Left ventricle myocardium superior (tissue), 1 donor: ENCODE measurements at regions not wholly inside any gene's neighbourhood (a gene's known extent, or its start where the extent isn't known, plus 50 kb on each side); places are given as distances from the start of the nearest gene placed in this dataset.

Source experiments
- ATAC-seq: fragments of 200-7000 bp; cut with Tn5 transposase; one replicate; pipeline ENCODE4 v1.9.1; 2020; ENCODE audit warnings: mild to moderate bottlenecking, moderate library complexity
- DNase-seq: peaks from one replicate; pipeline ENCODE4 v3.0.0-alpha.2; 2020
- intact Hi-C: fragments of 100-400 bp; cut with micrococcal nuclease; formaldehyde crosslinking; loops from one replicate; pipeline ENCODE4 v1.11.0; 2022
- donor health status: DM: no; HTN: yes; CAD: no; lungs with severe emphysema.

DNA sequence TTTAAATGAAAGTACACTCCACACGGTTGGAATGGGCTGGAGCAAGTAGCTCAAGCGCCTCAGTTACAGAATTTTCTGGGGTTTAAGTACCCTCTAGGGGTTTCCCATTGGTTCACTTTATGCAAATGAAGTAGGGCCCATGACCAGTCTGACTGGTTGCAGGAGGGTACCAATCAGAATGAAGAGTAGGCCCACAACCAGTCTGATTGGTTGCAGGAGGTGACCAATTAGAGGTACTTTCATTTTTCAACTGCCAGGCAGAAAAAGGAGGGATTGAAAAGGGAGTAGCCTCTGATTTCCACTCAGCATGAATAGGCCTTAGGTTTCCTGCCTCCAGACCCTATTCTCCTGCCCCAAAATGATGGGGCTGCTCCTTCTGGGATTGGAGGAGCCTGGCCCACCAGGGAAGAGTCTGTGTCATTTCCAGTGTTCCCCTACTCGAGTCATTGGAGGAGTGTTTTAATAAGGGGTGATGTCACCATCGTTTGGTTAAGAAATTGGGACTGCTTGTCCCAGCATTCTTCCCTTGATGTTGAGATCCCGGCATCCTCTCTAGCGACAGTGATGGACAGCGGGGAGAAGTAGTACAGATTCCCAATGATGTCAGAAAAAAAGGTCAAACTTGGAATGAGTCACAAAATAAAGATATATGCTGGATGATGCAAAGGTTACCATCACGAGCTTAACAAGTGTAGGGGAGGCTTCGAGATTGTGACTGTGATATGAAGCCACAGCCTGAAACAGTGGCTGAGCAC lies 210.4 kb downstream of the SH3BP4 start:
- no peak for DNase-seq
- intact Hi-C loops: no loop called here
- no peak for ATAC-seq

DNA sequence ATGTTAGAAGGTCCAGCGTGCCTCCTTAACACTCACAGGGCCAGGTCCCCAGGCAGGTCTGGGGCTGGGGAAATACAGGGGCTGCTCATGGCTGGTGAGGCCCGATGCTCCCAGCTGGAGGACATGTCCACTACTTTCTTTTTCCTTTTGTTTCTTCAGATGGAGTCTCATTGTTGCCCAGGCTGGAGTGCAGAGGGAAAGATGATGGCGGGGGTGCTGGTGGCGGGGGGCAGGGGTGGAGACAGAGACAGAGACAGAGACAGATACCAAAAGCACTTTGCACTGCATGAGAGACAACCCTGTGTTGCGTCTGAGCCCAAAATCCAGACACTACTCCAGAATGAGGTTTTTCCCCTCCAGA lies 211.0 kb downstream of the SH3BP4 start:
- intact Hi-C loops: no loop called here
- ATAC-seq (no peak), DNase-seq (no peak)

DNA sequence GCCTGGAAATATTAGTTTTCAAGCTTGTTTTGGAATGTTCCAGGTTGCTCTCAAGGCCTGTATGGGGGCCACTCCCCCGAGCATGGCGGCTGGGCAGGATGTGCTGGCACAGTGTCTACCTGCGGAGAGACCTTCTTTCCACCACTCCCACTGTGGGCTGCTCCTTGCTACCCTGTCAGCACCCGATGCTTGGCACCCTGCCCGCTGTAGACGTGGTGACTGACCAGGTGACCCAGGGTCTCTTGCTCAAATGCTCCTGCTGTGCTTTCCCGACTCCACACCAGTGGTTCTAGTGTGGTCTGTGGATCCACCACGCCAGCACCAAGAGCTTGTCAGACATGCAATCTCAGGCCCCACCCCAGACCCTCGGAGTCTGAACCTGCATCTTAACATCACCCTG lies 213.3 kb downstream of the SH3BP4 start:
- DNase-seq: no peak
- ATAC-seq: no peak
- intact Hi-C loops: no loop called here

DNA sequence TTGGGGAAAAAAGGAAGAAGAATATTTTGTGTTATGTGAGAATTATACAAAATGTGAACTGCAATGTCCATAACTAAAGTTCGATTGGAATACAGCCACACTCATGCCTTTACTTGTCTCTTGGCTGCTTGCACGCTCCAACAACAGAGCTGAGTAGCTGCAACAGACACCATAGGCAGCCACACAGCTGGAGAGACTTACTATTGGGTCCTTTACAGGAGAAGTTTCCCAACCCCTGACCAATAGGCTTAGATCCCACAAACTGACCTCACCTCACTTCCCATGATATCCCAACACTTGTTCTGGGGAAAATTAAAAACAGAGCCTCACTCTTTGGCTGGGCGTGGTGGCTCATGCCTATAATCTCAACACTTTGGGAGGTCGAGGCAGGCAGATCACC lies 213.8 kb downstream of the SH3BP4 start:
- intact Hi-C loops: no loop called here
- DNase-seq (no peak), ATAC-seq (no peak)

DNA sequence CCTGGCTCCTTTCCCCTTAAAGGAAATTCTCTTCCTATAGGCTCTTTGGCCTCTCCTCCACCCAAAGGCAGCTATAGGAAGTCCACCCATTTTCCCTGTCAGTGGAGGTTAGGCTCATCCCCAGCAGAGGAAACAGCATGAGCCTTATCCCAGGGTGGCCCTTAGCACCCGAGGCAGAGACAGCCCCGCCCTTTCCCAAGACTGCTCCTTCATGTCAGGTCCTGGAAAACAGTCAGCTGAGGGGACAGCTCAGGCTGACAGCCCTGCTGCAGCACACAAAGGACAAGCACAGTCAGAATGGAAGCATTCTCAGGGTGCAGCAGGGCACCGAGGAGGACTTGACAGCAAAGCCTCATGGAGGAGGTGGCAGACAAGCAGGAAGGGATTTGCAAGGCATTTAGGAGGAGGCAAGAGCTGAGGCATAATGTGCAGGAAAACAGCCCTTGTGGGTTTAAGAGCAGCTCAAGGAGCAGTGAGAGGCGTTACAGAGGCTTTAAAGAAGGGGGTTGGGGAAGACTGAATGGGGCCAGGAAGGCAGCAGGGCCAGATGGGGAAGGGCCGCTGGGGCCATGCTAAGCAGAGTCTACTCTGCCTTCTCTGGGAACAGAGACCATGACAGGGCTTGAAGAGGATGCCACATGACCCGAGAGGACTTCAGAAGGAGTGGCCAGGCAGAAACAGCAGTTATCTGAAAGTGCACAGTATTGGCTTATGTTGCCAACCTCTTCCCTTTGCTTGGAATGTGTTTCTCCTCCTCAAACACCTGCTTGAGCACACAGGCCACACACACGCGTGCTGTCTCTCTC lies 216.6 kb downstream of the SH3BP4 start:
- intact Hi-C loops: no loop called here
- DNase-seq (no peak), ATAC-seq (no peak)

DNA sequence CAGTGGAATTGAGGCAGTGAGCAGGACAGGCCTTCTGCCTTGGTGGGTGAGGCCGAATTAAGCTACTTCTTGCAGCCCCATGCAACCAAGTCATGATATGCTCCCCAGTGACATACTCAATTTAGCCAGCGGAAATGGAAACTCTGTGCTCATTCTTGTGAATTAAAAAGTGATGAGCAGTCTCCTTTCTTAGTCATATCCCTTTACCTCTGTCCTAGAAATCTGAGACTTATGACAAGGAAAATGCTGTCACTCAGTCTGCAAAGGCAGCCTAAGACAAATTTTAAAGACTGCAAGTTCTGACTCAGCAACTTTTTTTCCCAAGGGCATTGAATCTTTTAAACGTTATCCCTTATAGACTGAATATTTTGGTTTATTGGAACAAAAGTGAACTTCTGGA lies 218.2 kb downstream of the SH3BP4 start:
- ATAC-seq (no peak), DNase-seq (no peak)
- intact Hi-C loops: no loop called here

DNA sequence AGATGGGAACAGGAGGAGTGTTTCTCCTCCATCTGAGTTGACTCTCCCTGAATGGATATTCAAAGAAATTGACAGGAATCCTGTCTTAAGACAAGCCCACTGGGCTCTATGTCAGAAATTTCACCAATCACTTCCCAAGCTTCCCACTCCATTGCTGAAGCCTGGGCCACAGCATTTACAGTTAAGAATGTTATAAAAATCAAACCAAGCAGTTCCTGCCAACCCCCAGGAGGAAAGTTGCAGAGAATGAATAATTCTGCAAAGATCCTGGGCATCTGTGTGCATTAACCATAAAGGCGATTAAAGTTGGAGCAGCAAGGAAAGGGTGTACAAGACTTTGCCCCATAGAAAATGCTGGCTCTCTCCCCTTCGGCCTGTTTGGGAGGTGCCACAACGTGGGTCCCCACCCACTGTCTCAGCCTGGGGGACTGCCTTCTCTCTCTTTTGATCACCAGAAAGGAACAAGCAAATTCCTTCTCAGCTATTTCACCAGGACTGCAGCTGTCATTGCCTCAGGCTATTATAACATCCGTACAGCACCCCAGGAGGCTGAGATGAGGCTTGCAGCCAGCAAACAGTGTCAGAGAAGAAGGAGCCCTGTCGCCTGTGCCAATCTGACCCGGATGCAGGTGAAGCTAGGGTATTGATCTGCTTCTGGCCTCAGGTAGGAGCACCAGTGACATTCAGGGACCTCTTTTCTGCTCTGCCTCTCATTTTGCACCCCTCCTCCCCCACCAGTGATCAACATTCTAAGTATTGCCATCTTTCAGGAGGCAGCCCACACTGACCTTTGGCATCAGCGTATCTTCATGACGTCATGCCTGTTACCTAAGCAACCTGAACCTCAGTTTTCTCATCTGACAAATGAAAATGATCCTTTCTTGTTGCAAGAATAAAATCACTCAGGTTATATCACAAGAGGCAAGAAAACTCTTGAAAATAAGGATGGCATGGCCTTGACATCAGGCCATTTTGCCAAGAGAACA lies 219.0 kb downstream of the SH3BP4 start:
- DNase-seq: no peak
- intact Hi-C loops: no loop called here
- peak; percentile 64 for ATAC-seq

DNA sequence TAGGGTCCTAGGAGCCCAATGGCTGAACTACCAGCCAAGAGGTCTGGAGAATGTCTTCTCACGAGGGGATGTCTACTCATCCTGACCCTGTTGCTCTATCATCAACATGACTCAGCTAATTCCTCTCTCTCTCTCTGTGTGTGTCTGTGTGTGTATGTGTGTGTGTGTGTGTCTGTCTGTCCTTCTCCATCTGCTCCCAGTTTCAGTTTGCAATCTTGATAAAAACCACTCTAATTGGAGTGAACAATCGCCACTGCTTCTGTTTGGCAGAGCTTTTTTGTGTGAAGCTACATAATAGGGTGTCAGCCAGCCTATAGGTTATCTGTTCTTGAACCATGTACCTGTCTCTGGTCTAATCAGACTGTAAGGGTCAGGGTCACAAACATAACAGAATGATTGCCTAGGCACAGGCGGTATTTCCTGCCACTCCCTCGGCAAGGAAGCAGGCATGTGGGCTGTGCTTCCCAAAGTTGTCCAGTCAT lies 219.8 kb downstream of the SH3BP4 start:
- intact Hi-C loops: no loop called here
- ATAC-seq (no peak), DNase-seq (no peak)

DNA sequence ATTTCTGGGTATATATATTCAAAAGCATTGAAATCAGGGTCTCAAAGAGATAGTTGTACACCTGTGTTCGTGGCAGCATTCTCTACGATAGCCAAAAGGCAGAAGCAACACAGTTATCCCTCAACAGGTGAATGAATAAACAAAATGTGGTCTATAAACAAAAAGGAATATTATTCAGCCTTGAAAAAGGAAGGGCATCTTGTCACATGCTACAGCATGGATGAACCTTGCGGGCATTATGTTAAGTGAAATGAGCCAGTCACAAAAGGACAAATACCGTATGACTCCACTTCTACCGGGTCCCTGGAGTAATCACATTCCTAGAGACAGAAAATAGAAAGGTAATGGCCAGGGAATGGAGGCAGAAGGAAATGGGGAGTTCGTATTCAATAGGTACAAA lies 228.8 kb downstream of the SH3BP4 start:
- DNase-seq (no peak), ATAC-seq (no peak)
- intact Hi-C loops: no loop called here

DNA sequence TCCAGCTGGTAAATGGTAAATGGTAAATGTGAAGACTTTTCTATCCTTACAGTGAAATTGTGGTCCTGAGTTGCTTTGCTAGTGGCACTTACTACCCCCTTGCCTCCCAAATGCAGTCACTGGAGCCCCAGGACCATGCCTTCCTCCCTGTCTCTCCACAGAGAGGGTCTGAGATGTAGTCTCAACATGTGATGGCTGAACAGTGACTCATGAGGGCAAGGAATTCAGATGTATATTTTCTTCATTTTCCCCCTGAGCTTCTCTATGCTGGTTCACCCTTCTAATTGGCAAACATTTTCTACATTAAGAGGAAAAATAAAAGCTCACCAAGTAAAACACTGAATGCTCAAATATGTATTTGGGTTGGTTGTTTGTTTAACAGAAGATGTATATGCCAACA lies 232.0 kb downstream of the SH3BP4 start:
- intact Hi-C loops: no loop called here
- no peak for ATAC-seq
- DNase-seq: no peak

DNA sequence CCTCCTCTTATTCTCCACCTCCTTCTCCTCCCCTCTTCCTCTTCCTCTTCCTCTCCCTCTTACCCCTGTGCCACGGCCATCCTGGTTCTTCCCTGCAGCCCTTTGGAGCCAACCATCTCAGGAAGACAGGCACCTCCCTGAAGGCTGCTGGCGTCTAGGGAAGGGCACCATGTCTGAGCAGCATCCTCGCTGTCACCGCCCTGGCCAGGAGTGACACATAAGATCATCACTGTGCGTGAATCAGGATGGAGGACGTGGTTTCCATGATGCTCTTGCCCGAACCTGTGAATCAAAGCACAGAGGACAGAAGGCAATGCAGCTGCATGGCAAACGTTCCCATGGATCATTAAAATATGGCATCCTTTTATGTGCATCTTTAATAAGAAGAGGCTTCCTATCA lies 236.0 kb downstream of the SH3BP4 start:
- intact Hi-C loops: no loop called here

DNA sequence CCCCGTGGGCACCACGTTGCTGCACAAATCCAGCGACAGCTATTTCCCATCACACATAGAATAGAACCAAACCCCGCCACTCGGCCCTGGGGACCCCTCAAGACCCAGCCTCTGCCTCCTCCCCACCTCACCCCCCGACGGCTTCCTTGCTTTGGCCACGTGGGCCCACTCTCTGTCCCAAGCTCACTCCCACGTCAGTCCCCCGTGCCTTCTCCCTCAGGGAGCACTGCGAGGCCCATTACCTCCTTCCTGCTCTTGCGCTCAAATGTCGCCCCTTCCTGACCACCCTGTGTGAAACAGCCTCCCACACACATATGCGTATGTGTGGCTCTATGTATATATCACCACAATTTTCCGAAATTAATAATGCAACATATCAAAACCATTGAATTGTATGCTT lies 239.7 kb downstream of the SH3BP4 start:
- DNase-seq (no peak), ATAC-seq (no peak)
- intact Hi-C loops: no loop called here

More for the DNA sequence above, 236.0 kb downstream of the SH3BP4 start:
- no peak for DNase-seq
- no peak for ATAC-seq

DNA sequence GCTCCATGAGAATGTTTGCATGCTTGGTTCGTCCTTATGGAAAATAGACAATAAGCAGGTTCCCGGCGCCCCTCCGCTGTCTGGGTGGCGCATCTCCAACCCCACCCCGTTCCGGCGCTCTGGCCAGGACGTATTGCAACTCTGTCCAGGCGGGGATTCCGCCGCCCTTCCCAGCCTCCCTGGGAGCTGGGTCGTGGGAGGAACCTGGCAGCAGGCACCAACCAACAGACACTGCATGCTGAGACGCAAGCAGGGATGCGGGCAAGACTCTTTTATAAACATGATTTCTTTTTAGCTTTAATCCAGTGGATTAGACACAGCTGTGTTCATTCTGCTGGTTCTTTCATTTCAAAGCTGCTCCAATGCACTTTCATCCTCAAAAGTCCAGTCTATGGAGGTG lies 240.2 kb downstream of the SH3BP4 start:
- intact Hi-C loops: no loop called here
- DNase-seq: peak; percentile 57
- peak; percentile 64 for ATAC-seq

DNA sequence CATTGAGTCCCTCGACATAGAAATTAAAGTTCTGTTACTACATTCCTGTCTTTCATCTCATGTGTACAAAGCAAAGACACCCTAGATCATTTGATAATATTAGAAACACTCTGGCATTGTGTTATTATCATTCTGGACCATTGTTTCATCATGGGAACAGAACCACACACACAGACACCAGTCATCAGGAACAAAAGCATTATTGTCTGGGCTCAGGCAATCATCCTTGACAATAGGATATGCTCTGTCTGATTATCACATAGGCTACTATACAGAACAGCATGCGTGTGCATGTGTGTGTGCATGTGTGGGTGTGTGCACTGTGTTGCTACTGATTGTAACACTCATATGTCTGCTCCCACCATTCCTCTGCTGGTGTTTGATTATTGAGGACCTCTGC lies 242.5 kb downstream of the SH3BP4 start:
- ATAC-seq (no peak), DNase-seq (no peak)
- intact Hi-C loops: no loop called here

DNA sequence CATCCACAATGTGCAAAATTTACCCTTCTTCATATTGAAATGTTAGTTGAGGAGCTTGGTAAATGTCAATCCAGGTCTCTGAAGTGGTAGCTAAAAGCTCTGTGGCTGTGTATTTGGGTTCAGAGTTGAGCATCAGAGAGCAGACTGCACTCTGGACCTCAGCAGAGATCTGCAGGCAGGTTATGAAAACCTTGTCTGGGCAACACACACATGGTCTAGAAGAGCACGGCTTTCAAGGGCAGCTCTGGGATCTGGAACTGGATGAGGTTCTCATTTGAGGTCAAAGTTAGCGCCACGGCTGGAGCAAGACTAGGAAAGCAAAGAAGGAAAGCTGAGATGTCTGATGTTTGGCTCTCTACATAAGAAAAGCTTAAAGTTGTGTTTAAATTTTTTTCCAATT lies 243.0 kb downstream of the SH3BP4 start:
- intact Hi-C loops: no loop called here
- no peak for ATAC-seq
- no peak for DNase-seq

DNA sequence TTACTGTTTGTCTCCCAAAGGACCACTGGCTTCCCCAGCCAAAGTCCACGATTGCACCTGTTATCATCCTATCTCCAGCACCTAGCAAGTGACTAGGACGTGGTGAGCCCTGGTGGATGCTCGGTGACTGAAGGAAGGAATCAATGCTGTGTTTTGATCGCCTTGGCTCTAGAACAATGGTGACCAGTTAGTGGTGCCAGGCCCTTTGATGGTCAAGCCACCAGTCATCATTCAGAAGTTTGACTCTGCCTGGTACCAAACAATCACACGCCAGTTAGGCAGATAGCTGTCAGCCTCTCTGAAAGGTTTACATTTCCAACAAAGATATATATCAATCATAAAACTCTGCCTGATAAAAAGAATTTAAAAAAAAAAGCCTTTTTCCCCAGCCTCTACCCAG lies 244.1 kb downstream of the SH3BP4 start:
- intact Hi-C loops: no loop called here
- no peak for DNase-seq
- no peak for ATAC-seq

DNA sequence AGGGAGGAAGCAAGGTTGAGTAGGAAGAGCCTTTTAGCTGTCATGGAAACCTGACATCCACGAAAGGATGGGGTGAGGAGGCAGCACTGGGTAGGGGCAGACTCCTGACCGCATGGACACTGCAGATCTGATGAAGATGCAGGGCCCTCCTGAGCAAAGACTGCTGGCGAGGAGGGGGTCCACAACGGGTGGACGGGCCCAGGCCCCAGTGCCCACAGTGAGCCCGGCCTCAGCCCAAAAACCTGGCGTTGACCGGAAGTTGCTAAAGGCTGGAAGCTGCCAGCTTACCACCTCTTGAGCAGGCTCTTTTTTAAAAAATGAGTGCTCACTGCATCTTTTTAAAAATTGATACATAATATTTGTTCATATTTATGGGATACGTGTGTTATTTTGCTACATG lies 247.3 kb downstream of the SH3BP4 start:
- ATAC-seq (no peak), DNase-seq (no peak)
- intact Hi-C loops: no loop called here

DNA sequence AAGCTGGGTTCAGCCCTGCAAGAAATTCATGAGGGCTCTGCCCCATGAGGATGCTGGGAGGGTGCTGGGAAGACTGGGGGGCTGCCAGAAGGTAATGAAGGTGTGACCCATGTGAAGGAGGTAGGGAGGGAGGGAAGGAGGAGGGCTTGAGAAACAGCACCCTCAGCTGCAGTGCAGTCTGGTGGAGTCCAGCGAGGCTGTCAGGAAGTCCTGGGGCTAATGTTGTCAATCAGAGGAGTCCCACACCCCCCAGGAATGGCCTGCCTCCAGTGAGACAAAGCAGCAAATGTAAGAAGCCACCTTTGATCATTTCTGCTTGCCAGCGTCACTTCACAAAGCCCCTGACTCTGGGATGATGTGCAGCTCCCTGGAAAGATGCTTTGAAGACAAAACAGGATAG lies 248.4 kb downstream of the SH3BP4 start:
- ATAC-seq (no peak), DNase-seq (no peak)
- intact Hi-C loops: no loop called here

DNA sequence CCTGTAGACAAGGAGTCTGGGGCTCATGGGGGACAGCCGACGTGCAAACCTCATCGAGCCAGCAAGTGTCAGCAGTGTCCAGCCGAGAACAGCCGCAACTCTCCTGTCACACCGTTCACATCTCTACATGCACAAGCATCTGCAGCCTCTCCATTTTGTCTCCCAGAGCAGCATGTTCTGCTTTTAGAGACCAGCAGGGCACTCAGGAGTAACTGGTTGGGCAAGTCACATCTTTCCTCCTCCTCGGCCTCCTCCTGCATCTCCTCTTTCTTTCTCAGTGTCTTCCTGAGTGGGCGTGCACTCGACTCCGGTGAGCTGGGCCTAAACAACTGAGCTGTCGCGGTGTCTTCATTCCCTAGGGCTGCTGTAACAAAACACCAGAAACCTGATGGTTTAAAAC lies 249.9 kb downstream of the SH3BP4 start:
- intact Hi-C loops: no loop called here
- ATAC-seq (no peak), DNase-seq (no peak)

DNA sequence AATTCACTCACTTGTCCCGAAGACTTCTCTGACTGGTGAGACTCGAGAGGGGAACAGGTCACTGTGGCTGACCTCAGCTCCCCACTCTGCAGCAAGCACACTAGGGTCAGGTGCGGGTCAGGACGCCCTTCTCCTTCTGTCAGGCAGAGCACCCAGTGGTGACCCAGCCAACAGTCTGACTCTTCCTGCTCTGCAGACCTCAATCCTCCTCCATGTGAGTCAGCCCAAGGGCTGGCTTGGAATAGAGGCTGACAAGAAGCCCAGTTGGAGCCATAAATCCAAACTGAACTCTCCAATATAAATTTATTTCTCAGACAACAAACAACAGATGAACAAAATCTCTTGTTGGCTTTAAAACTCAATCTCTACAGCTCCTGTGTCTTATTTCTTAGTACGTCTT lies 253.1 kb downstream of the SH3BP4 start:
- intact Hi-C loops: no loop called here
- no peak for ATAC-seq
- DNase-seq: no peak
